Fibroblast of the conjunctiva (primary cell): ENCODE measurements at regions not wholly inside any gene's neighbourhood (a gene's known extent, or its start where the extent isn't known, plus 50 kb on each side); places are given as distances from the start of the nearest gene placed in this dataset.

Source experiments
- DNase-seq: peaks from one replicate; pipeline ENCODE4 v3.0.0-alpha.2; 2010; ENCODE audit warnings: low read depth

DNA sequence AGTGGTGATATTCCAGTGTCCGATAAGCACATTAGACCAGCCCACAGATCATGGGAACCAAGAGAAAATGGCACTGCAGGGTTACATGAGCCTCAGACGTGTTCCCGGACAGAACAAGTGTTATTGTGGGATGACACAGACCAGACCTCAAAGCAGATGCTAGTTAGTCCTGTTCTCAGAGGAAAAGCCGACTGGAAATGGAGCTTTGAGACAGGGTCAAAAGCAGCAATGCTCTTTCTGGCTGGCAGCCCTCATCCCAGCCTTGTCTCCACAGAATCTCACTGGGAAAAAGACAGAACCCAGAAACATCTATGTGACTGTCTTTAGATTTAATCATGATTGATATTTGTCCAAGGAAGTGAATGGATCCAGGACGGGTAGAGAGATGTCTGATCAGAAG, 506.8 kb downstream of the INSC start:
- no peak for DNase-seq

DNA sequence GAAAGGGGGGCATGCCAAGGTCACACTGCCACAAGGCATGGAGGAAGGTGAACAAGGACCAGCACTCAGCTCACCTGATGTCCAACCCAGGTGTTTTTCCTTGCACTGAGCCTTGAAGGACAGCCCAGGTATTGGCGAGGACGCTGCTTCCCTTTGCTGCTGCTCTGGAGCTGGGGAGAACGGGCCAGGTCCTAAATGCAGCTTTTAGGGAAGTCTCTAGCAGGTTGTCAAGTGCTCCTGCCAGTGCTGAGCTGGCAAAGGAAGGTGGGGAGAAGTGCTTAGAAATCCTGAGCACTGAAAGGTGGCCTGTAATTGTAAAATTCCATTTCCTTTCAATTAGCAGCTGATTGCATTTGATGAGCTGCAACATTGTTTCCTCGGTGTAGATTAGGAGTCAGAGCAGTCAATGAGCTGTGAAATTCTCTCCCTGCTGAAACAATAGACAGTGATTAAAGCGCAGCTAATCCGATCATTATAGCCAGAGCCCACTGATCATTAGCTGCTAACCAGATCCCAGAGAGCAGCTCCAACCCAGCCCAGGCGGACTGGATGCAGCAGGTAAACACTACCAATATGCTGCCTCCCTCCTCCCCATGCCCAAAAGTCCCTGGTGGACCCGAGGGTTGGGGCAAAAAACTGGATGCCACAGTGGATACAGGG, 507.6 kb downstream of the INSC start:
- DNase-seq = no peak

DNA sequence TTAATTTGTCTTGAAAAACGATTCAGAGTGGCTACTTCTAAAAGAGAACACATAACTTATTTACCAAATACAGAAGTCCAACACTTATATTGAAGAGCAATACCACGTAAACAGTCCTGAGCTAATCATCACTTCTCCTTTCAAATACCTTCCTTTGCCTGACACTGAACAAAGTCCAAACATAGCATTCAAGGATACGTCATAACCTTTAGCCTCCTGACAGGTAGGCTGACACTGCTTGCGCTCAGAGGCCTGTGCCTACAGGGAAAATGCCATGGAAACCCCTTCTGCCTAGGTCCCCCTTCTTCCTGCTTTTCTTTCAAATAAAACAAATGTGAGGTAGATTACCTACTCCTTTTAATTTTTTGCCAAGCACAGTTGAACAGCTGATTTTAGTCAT, 510.0 kb downstream of the INSC start:
- no peak for DNase-seq

DNA sequence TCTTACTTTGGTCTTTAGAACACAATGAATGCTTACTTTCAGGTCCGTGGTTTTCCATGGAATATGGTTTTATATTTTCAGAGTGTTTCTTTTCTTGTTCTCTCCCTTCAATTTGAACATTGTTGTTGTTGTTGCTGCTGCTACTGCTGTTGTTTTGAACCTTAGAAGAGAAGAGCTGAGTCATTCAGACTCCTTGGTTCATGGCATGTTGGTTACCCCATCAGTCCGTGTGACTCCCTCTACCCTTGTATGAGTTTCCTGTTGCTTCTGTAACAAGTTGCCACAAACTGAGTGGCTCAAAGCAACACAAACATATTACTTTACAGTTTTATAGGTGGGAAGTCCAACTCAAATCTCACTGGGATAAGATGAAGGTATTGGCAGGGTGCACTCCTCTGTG, 511.0 kb downstream of the INSC start:
- DNase-seq = no peak

DNA sequence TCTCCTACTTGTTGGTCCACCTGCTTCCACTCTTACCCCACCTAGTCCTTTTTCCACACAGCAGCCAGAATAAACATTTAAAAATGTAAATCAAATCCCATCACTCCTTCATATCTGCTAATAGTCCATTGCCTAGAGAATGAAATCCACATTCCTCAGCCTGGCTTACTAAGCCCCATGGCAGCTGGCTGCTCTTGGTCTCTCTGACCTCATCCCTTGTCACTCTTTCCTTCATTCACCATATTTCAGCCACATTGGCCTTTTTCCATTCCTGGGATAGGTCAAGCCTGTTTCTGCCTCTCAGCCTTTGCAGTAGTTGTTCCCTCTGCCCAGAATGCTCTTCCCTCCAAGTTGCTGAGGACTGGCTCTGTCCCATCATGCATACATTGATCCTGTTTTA, 512.8 kb downstream of the INSC start:
- no peak for DNase-seq

DNA sequence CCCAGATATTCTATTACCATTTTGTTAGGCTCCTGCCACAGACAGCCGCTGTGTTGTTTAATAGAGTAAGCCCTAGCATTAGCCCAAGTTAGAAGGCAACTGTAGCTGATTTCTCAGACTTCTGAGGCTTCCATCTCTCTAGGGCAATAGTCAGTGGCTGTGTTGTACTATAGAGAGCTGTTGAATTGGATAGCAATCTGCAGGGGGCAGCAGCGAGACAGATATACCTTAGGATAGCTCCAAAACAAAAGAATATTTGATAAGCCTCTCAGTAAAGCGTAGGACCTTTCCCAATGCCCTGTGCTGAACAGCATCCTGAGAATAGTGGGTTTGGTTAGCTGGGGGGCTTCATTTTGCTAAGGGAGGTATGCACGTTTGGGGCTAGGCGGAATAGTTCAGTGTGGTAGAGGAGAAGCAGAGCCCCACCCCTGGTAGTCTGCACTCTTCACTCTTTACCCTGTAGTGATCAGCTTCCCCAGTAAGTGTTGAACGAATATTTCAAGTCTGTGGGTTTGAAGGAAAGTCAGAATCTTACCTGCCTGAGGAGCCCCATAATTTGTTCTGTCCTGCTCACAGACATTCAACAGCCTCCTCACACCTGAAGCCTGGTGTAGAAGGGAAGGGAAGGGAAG, 515.1 kb downstream of the INSC start:
- DNase-seq = no peak

DNA sequence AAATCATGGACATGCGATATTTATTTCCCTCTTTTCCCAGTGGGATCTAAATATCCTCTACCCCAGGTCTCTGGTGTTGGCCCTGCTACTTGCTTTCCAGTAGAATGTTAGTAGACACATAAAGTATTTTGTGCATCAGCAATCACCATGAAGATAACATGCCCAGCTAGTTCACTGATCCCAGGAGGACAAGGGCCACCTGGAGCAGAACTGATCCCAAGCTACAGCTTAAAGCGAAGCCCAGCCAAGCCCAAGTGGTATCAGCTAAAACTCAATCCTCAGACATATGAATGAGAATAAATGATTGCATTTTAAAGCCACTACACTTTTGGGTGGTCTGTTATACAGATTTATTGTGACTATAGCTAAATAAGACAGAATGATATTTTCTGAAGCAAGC, 516.2 kb downstream of the INSC start:
- no peak for DNase-seq

DNA sequence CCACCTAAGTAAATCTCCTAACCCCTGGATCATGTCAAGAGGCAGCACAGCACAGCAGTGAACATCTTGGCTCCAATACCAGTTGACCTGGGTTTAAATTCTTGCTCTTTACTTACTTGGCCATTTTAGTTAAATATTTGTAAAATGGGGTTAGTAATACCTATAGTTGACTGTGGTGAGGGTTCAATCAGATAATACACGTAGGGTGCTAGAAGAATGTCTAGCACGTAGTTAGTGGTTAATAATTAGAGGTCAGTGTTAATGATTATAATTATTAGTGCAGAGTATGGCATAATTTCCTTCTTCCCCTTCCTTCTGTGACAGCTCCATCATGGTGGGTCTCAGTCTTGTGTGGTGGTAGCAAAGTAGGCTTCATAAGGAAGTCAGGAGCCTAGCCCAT, 520.8 kb downstream of the INSC start:
- DNase-seq = no peak

DNA sequence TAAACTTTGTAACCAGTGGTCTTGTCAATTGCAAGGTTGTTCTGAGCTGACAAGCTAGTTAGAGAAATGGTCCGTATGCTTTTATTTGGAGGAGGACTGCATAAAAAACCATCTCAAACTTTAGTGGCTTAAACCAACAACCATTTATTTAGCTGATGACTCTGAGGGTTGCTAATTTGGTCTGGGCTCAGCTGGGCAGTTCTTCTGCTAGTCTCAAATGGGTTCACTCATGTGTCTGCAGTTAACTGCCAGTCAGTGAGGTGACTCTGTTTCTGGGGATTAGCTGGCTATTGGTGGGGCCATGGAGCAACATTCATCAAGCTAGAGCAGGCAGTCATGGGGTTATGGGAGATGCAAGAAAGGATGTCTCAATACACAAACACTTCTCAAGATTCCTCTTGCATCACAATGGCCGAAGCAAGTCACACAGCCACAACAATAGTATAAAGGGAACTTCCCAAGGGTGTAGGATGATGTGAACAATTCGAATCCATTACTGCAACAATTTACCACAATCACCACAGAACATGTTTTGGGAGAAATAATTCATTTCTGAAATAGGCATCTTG, 521.9 kb downstream of the INSC start:
- DNase-seq = no peak

DNA sequence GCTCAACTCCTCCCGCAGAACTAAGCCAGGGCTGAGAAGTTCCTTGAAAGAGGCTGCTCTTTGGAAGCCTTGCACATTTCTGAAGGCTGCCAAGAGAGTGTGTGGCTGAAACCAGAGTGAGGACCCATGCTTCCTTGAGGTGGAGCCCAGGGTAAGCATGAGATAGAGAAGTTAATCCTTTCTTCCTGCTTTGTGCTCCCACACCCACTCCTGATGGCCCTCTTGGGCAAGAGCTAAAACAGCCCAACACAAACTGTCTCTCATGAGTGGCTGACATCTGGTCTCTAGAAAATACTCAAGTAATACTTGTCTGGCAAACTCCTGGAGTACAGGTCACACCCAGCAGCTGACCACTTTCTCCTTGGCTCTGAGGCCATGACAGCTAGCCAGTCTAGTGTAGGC, 523.7 kb downstream of the INSC start:
- DNase-seq = no peak

DNA sequence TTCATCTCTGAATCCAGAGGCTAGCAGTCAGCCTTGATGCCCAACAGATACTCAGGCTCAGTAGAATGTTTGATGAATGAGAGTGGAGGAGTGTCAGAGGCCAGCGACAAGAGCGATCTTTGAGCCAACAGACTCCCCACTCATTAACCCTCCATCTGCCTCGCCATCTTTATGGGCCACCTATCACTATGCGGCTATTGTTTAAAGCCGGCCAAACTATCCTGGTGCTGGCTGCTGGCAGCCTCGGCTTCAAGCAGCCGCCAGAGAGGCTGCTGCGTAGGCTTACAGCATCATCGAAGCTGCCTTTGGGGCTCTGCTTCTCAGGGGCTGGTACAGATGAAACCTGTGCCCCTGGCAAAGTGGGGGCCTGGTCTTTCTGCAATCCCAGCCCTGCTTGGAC, 525.6 kb downstream of the INSC start:
- no peak for DNase-seq

DNA sequence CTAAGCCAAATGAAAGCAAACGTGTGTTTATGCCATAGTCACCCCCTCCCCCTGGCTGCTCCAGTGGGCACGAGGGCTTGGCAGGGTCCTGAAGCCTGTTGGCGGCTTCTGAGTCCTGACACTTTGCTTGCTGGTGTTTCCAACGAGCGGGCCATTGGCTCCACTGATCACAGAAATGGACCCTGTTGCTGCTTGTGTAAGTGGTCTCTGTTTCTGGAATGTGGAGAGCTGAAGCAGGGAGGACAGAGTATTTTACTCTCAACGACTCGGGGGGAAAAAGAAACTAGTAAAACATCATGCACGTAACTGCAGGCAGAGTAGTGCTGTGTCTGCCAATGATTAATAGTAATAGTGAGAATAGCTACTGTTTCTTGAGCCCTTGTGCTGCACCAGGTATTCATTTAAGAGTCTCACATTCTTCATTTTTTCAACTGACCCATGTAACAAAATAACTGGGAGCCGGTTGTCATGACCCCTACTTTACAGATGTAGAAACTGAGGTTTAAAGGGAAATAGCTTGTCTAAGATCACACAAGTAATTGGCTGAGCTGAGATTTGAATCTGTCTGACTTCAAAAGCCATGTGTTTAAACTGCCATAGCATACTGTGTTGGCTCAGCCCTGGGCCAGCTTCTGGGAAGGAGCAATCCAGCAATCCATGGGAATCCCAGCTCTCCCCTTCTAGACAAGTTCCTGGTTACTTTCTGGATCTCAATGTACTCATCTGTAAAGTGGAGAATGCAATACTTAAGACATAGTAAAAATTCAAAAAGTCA, 526.7 kb downstream of the INSC start:
- no peak for DNase-seq

DNA sequence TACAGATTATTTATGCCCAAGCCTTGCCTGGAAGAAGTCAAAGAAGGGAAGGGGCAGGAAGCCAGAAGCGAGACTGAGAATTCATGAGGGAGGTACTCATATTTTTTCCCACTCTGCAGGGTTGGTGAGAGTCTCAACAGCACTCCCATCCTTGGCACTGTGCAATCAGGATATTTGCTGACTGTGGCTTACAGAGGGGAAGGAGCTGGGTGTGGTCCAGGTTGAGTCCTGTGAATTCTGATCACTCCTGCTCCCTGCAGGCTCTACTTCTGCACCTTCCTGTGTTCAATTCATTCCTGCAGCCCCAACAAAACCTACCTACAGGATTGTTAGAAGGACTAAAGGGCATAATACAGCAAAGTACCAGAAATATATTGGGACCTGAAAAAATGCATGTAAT, 530.5 kb downstream of the INSC start:
- DNase-seq = no peak

DNA sequence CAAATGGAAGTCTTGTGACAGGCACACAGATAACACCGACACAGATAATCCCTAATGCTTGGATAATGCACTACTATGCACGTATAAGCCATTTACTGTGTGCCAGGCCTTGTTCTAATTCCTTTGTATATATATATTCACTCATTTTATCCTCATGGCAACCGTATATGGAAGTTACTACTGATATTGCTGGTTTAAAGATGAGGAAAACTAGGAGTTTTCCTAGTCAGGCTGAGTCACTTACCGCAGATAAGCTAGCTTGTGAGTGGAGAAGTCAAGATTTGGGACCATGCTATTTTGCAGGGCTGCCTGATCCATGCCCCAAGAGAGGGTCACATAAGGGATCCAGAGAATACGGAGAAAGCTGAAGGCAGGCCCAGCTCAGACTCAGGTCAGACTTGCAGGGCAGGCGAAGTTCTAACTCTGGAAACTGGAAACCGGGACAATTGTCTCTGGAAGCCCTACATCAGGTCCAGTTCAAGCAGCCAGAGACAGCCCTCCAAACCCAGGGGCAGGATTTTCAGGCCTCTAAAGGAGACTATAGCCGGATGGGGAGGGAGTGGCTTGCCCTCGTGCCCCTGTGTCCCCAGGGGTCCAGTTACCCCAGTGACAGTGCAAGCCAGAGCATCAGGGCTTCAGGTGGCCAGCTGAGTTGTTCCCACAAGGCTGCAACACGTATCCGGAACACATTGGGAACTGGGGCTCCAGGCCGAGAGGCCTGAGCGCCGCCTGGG, 534.8 kb downstream of the INSC start:
- DNase-seq = no peak

DNA sequence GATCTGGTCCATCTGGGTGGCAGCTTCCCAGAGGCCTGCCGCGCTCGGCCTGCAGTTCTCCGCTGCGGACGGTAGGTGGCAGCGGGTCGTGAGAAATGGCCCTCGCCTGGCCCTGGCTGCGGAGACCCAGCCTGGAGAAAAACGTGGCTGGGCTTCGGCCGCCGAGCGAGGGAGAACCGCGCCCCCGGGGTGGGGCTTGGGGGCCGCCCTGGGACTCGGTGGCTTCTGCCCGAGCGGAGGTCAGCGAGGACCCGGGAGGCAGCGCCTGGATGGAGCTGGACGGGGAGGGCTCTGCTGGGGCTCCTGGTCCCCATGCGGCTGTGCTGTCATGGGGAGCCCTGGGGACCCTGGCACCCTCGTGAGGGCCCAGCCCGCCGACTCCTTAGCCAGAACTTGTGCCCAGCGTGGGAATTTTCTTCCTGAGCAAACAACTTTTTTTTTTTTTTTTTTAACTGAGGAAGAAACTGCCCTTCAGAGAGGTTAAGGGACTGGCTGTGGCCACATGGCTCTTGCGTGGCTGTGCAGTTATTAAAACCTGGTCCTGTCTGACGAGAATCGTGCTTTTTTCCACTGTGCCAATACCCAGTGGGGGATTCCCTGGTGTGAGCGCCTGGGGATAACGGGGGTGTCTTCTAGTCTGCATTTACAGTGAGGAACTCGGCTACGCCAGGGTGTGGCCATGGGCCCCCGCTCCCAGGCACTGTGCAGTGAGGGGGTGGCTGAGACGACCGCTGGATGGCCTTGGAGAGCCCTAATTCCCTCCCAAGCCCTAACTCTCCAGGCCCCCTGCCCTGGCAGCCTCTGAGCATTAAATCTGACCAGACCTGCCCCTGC, 535.6 kb downstream of the INSC start:
- peak; percentile 77 for DNase-seq

DNA sequence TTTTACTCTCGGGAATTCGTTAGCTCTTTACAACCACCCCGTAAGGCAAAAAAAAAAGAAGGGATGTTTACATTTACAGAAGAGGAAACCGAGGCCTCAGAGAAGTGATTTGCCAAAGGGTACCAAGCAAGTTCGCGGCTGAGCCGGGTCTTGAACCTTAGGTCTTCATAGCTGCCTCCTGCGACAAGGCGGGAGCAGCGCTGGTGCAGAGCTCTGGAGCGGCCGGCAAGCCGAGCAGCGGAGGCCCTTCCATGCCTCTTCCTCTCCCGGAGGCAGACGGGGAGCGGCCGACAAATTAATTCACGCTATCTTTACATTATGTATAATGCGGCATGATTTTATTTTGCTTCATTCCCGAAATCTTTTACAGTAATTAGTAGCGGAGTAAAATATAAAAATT, 536.3 kb downstream of the INSC start:
- DNase-seq = no peak

DNA sequence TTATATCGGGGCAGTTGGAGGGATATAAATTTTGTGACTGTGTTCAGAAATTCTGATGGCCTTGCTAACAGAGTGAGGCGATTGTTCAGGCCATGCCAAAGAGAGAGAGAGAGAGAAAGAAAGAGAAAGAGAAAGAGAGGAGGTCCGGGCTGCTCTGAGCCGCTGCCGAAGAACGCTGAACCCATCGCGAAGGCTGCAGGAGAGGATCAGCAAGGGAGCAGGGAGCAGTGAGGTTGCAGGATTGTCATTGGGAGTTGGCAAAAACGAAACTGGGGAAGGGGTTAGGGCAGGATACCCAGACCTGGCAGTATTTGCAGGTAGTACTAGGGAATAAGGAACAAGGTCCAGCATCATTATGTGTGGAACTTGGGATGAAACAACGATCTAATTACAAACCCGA, 537.1 kb downstream of the INSC start:
- DNase-seq = no peak

DNA sequence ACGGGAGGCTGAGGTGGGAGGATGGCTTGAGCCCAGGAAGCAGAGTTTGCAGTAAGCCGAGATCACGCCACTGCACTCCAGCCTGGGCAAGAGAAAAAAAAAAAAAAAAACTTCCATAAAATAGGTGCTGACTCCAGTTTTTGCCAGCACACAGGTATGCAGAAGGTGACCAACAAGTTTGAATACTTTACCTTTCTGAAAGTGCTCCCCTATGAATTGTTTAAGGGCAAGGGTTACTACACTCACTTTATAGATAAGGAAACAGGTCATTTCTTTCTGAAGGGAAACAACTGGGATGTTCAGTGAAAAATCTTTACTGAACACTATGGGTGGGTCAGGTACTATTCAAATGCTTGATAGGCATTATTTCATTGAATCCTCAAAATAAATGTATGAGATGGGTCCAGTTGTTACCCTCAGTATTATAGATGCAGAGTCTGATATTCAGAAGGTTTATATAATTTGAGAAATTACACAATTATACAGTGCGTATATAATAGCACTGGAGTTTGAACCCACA, 538.5 kb downstream of the INSC start:
- DNase-seq = no peak

DNA sequence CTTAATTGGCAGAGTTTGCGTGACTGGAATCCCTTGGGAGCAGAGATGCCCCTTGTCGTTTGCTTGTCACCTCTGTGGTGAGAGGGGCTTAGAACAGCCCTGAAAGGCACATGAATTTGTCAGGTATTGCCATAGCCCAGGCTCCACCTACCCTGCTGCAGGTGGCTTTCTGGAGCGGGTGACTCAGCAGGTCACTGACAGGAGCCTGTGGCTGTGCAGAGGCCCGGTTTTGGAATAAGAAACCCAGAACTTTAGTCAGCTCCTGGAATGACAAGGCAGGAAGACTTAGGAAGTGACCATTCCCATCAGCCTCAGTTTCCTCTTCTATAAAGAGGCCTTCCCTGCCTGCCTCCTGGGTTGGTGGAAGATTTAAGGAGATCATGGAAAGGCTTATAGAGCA, 539.7 kb downstream of the INSC start:
- no peak for DNase-seq

DNA sequence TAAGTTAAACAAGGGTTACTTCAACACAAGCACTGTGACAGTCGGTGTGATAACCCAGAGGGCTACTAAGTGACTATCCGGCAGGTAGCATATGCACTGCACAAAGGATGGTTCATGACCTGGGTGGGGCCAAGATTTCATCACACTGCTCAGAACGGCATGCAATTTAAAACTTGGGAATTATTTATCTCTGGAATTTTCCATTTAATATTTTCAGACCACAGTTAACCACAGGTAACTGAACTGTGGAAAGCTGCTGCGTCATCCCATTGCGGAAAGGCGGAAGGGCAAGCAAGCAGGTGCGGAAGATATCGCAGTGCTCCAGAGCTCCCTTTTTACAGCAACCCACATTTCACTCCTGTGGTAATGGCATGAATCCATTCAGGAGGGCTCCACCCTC, 540.8 kb downstream of the INSC start:
- DNase-seq = no peak

DNA sequence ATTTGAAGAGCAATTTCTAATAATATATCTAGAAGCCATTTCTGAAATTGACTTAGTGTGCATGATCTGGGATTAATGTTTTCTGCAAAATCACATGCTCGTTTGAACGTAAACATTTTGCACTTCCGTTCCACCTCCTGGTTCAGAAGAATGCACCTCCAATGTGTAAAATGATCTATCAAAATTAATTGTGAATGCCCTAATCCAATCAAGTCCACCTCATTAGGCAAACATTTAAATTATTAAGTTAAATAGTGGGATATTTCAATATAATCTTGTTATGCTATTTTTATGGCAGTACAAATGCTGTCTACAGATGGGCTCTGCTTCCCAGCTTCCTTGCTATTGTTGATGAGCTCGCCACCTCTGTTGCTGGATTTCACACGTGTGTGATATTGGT, 542.5 kb downstream of the INSC start:
- DNase-seq = no peak
